GM12878 (cell line): ENCODE measurements at regions not wholly inside any gene's neighbourhood (a gene's known extent, or its start where the extent isn't known, plus 50 kb on each side); places are given as distances from the start of the nearest gene placed in this dataset.

Experiments
- ASH2L ChIP-seq: fragments of 300-600, 200-600 bp; sonication (generic); IDR thresholded peaks from 2 replicates; pipeline ENCODE4 v1.6.1; 2017; ENCODE audit warnings: low read depth, mild to moderate bottlenecking, borderline replicate concordance
- BMI1 ChIP-seq: fragments of 450-650 bp; IDR thresholded peaks from 2 replicates; pipeline ENCODE4 v1.6.1; 2016; ENCODE audit warnings: mild to moderate bottlenecking, moderate library complexity, borderline replicate concordance
- CHD2 ChIP-seq: IDR thresholded peaks from 2 replicates; pipeline ENCODE4 v1.6.1; 2011; ENCODE audit warnings: low read depth, low read length, improper control_type of control experiment, borderline replicate concordance
- CREB1 ChIP-seq: IDR thresholded peaks from 2 replicates; pipeline ENCODE4 v1.6.1; 2012; ENCODE audit warnings: low read depth, mild to moderate bottlenecking, inconsistent platforms
- EGR1 ChIP-seq, 2 experiments: IDR thresholded peaks; 1 replicate in 1 of 2; 2 replicates in 1 of 2; pipeline ENCODE4 v1.6.1; 2011 to 2012; ENCODE audit warnings: low read depth in 2 of 2, low read length in 2 of 2, borderline replicate concordance in 1 of 2, mild to moderate bottlenecking in 1 of 2, moderate library complexity in 1 of 2
- EP300 ChIP-seq, 2 experiments: fragments of 150-350 bp in 1 of 2; IDR thresholded peaks; 2 replicates each; pipeline ENCODE4 v1.6.1; 2011 to 2012; ENCODE audit warnings: low read depth in 2 of 2, low read length in 2 of 2, borderline replicate concordance in 1 of 2, improper control_type of control experiment in 1 of 2, inconsistent platforms in 1 of 2; ENCODE audit not compliant: control insufficient read depth in 1 of 2
- FOS ChIP-seq: IDR thresholded peaks from 3 replicates; pipeline ENCODE4 v1.6.1; 2011; ENCODE audit warnings: borderline replicate concordance; ENCODE audit not compliant: insufficient read length; ENCODE audit errors: extremely low read depth
- IKZF2 ChIP-seq, 2 experiments: fragments of 450-650 bp; IDR thresholded peaks; 2 replicates each; pipeline ENCODE4 v1.6.1; 2017; ENCODE audit warnings: mild to moderate bottlenecking in 2 of 2, moderate library complexity in 2 of 2
- JUNB ChIP-seq: IDR thresholded peaks from 2 replicates; pipeline ENCODE4 v1.6.1; 2016; ENCODE audit warnings: antibody characterized with exemption, mild to moderate bottlenecking
- JUND ChIP-seq: IDR thresholded peaks from 2 replicates; pipeline ENCODE4 v1.6.1; 2012; ENCODE audit warnings: low read depth, mild to moderate bottlenecking, low read length, improper control_type of control experiment, moderate library complexity
- MTA3 ChIP-seq: IDR thresholded peaks from 2 replicates; pipeline ENCODE4 v1.6.1; 2012; ENCODE audit warnings: low read length, inconsistent platforms, borderline replicate concordance
- PML ChIP-seq: IDR thresholded peaks from 2 replicates; pipeline ENCODE4 v1.6.1; 2012; ENCODE audit warnings: low read length, inconsistent platforms
- RAD21 ChIP-seq: IDR thresholded peaks from 2 replicates; pipeline ENCODE4 v1.6.1; 2011; ENCODE audit warnings: mild to moderate bottlenecking, low read depth, low read length, moderate library complexity; ENCODE audit not compliant: insufficient read depth
- RELA ChIP-seq: fragments of 450-650 bp; IDR thresholded peaks from 2 replicates; pipeline ENCODE4 v1.8.0; 2014; ENCODE audit warnings: borderline replicate concordance; ENCODE audit not compliant: partially characterized antibody
- SREBF1 ChIP-seq: IDR thresholded peaks from 2 replicates; pipeline ENCODE4 v1.6.1; 2012; ENCODE audit warnings: mild to moderate bottlenecking, low read length
- SUPT20H ChIP-seq: IDR thresholded peaks from 2 replicates; pipeline ENCODE4 v1.6.1; 2011; ENCODE audit warnings: low read depth, mild to moderate bottlenecking, low read length, moderate library complexity, borderline replicate concordance; ENCODE audit not compliant: control insufficient read depth
- TARDBP ChIP-seq: IDR thresholded peaks from 2 replicates; pipeline ENCODE4 v1.6.1; 2016; ENCODE audit warnings: borderline replicate concordance
- TBL1XR1 ChIP-seq: IDR thresholded peaks from 2 replicates; pipeline ENCODE4 v1.6.1; 2012; ENCODE audit warnings: low read depth, low read length, improper control_type of control experiment
- WRNIP1 ChIP-seq: IDR thresholded peaks from 2 replicates; pipeline ENCODE4 v1.6.1; 2011; ENCODE audit warnings: low read depth, low read length, improper control_type of control experiment, borderline replicate concordance
- YBX1 ChIP-seq: fragments of 450-650 bp; IDR thresholded peaks from 2 replicates; pipeline ENCODE4 v1.6.1; 2016; ENCODE audit warnings: antibody characterized with exemption
- YY1 ChIP-seq: IDR thresholded peaks from 2 replicates; pipeline ENCODE4 v1.6.1; 2011; ENCODE audit warnings: low read depth, mild to moderate bottlenecking, low read length
- TF ChIP-seq, protein P1 (sequence below): IDR thresholded peaks from 2 replicates; pipeline ENCODE4 v1.6.1; 2012; ENCODE audit warnings: low read depth, low read length, improper control_type of control experiment
- TF ChIP-seq, protein P2 (sequence below): fragments of 450-650 bp; IDR thresholded peaks from 2 replicates; pipeline ENCODE4 v1.6.1; 2016; ENCODE audit warnings: mild to moderate bottlenecking, moderate library complexity, borderline replicate concordance
- TF ChIP-seq, protein P3 (sequence below): fragments of 150-350 bp; IDR thresholded peaks from 2 replicates; pipeline ENCODE4 v1.6.1; 2016; ENCODE audit warnings: low read depth, low read length

- TF ChIP-seq RELA (no peak), TARDBP (no peak), SREBF1 (no peak), IKZF2 (IDR thresholded peaks at IDR 0.05) (peak; percentile 56 to 68; a peak in 2 of 4 replicates), WRNIP1 (no peak), CREB1 (no peak), FOS (no peak), YBX1 (no peak), SUPT20H (no peak), PML (no peak), EP300 (IDR thresholded peaks at IDR 0.05; ENCODE audit: borderline replicate concordance in 1 of 2, control insufficient read depth in 1 of 2, low read depth in 2 of 2, low read length in 2 of 2) (peak; percentile 49 to 89), EGR1 (IDR thresholded peaks at IDR 0.05; ENCODE audit: borderline replicate concordance in 1 of 2, low read depth in 2 of 2, low read length in 2 of 2) (no peak), MTA3 (no peak), RAD21 (no peak), CHD2 (0 out of 2 replicates have a peak, but pooled peaks have one; percentile 18), TBL1XR1 (no peak), JUND (no peak), BMI1 (peak; percentile 67; the same call in 1 of the 2 replicates), YY1 (no peak), ASH2L (0 out of 2 replicates have a peak, but pooled peaks have one; percentile 30), JUNB (peak; percentile 82)
- TF ChIP-seq, protein P1, sequence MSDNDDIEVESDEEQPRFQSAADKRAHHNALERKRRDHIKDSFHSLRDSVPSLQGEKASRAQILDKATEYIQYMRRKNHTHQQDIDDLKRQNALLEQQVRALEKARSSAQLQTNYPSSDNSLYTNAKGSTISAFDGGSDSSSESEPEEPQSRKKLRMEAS, result no peak
- TF ChIP-seq, protein P2, sequence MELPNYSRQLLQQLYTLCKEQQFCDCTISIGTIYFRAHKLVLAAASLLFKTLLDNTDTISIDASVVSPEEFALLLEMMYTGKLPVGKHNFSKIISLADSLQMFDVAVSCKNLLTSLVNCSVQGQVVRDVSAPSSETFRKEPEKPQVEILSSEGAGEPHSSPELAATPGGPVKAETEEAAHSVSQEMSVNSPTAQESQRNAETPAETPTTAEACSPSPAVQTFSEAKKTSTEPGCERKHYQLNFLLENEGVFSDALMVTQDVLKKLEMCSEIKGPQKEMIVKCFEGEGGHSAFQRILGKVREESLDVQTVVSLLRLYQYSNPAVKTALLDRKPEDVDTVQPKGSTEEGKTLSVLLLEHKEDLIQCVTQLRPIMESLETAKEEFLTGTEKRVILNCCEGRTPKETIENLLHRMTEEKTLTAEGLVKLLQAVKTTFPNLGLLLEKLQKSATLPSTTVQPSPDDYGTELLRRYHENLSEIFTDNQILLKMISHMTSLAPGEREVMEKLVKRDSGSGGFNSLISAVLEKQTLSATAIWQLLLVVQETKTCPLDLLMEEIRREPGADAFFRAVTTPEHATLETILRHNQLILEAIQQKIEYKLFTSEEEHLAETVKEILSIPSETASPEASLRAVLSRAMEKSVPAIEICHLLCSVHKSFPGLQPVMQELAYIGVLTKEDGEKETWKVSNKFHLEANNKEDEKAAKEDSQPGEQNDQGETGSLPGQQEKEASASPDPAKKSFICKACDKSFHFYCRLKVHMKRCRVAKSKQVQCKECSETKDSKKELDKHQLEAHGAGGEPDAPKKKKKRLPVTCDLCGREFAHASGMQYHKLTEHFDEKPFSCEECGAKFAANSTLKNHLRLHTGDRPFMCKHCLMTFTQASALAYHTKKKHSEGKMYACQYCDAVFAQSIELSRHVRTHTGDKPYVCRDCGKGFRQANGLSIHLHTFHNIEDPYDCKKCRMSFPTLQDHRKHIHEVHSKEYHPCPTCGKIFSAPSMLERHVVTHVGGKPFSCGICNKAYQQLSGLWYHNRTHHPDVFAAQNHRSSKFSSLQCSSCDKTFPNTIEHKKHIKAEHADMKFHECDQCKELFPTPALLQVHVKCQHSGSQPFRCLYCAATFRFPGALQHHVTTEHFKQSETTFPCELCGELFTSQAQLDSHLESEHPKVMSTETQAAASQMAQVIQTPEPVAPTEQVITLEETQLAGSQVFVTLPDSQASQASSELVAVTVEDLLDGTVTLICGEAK, result peak; percentile 91
- TF ChIP-seq, protein P3, sequence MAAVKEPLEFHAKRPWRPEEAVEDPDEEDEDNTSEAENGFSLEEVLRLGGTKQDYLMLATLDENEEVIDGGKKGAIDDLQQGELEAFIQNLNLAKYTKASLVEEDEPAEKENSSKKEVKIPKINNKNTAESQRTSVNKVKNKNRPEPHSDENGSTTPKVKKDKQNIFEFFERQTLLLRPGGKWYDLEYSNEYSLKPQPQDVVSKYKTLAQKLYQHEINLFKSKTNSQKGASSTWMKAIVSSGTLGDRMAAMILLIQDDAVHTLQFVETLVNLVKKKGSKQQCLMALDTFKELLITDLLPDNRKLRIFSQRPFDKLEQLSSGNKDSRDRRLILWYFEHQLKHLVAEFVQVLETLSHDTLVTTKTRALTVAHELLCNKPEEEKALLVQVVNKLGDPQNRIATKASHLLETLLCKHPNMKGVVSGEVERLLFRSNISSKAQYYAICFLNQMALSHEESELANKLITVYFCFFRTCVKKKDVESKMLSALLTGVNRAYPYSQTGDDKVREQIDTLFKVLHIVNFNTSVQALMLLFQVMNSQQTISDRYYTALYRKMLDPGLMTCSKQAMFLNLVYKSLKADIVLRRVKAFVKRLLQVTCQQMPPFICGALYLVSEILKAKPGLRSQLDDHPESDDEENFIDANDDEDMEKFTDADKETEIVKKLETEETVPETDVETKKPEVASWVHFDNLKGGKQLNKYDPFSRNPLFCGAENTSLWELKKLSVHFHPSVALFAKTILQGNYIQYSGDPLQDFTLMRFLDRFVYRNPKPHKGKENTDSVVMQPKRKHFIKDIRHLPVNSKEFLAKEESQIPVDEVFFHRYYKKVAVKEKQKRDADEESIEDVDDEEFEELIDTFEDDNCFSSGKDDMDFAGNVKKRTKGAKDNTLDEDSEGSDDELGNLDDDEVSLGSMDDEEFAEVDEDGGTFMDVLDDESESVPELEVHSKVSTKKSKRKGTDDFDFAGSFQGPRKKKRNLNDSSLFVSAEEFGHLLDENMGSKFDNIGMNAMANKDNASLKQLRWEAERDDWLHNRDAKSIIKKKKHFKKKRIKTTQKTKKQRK, result no peak
Measured at GRCh38 chr13:103276775-103277498, 210.7 kb upstream of the SLC10A2 start (continued).
